OCI-LY1 (cell line): ENCODE measurements at regions not wholly inside any gene's neighbourhood (a gene's known extent, or its start where the extent isn't known, plus 50 kb on each side); places are given as distances from the start of the nearest gene placed in this dataset.

Source experiments
- EZH2 ChIP-seq: fragments of 200-600 bp; sonication (generic), shearing (Covaris generic); IDR thresholded peaks from 2 replicates; pipeline ENCODE4 v1.8.0; 2017; ENCODE audit warnings: borderline replicate concordance, mixed run types, mild to moderate bottlenecking, antibody characterized with exemption, low read length, moderate library complexity, mixed read lengths
- TF ChIP-seq, protein P1 (sequence below): fragments of 200-600 bp; sonication (generic), shearing (Covaris generic); IDR thresholded peaks from 2 replicates; pipeline ENCODE4 v1.5.1; 2017; ENCODE audit warnings: mild to moderate bottlenecking, antibody characterized with exemption, low read length, moderate library complexity, mixed read lengths

- TF ChIP-seq, protein P1, sequence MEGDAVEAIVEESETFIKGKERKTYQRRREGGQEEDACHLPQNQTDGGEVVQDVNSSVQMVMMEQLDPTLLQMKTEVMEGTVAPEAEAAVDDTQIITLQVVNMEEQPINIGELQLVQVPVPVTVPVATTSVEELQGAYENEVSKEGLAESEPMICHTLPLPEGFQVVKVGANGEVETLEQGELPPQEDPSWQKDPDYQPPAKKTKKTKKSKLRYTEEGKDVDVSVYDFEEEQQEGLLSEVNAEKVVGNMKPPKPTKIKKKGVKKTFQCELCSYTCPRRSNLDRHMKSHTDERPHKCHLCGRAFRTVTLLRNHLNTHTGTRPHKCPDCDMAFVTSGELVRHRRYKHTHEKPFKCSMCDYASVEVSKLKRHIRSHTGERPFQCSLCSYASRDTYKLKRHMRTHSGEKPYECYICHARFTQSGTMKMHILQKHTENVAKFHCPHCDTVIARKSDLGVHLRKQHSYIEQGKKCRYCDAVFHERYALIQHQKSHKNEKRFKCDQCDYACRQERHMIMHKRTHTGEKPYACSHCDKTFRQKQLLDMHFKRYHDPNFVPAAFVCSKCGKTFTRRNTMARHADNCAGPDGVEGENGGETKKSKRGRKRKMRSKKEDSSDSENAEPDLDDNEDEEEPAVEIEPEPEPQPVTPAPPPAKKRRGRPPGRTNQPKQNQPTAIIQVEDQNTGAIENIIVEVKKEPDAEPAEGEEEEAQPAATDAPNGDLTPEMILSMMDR = no peak
- TF ChIP-seq EZH2 = no peak
These were observed 221.1 kb downstream of the ZNF516 start for GRCh38 chr18:76273956-76274355.
